Endothelial cell of umbilical vein (primary cell): ENCODE measurements at regions not wholly inside any gene's neighbourhood (a gene's known extent, or its start where the extent isn't known, plus 50 kb on each side); places are given as distances from the start of the nearest gene placed in this dataset.
"Not testable (repeated sequence)": the region's sequence is repeated elsewhere in the genome, so short reads cannot be mapped to it uniquely, and the experiment has no call there.

Source experiments
- EZH2 ChIP-seq: IDR thresholded peaks from 2 replicates; pipeline ENCODE4 v1.6.1; 2012; ENCODE audit warnings: borderline replicate concordance, low read depth, mild to moderate bottlenecking, moderate library complexity, low read length, inconsistent platforms; ENCODE audit not compliant: severe bottlenecking
- FOS ChIP-seq: IDR thresholded peaks from 2 replicates; pipeline ENCODE4 v1.6.1; 2011; ENCODE audit warnings: mild to moderate bottlenecking, low read length, moderate library complexity, borderline replicate concordance; ENCODE audit not compliant: insufficient read depth
- GATA2 ChIP-seq: IDR thresholded peaks from 2 replicates; pipeline ENCODE4 v1.7.0; 2011; ENCODE audit warnings: low read depth, mild to moderate bottlenecking, moderate library complexity, mixed read lengths, low read length; ENCODE audit not compliant: insufficient read length, insufficient read depth
- JUN ChIP-seq: IDR thresholded peaks from 2 replicates; pipeline ENCODE4 v1.6.1; 2011; ENCODE audit warnings: borderline replicate concordance, low read depth; ENCODE audit not compliant: insufficient read length, insufficient read depth
- MYC ChIP-seq: IDR thresholded peaks from one replicate; pipeline ENCODE4 v1.6.1; 2011; ENCODE audit warnings: mild to moderate bottlenecking, low read depth, low read length
- POLR2A ChIP-seq: IDR thresholded peaks from 2 replicates; pipeline ENCODE4 v1.6.1; 2012; ENCODE audit warnings: low read depth, mild to moderate bottlenecking, control low read depth, low read length
- POLR2AphosphoS5 ChIP-seq: IDR thresholded peaks from 2 replicates; pipeline ENCODE4 v1.6.1; 2012; ENCODE audit warnings: low read depth, mild to moderate bottlenecking, control low read depth, low read length, moderate library complexity; ENCODE audit not compliant: insufficient read depth
- TF ChIP-seq, protein P1 (sequence below), 2 donors: IDR thresholded peaks; 1 replicate in 1 of 2; 2 replicates in 1 of 2; pipeline ENCODE4 v1.5.1; 2011; ENCODE audit warnings: low read length in 2 of 2, mild to moderate bottlenecking in 2 of 2, moderate library complexity in 2 of 2, control low read depth in 1 of 2, inconsistent platforms in 1 of 2, low read depth in 1 of 2; ENCODE audit not compliant: insufficient read depth in 1 of 2; ENCODE audit errors: extremely low read depth in 1 of 2
- TF ChIP-seq, protein P2 (sequence below): IDR thresholded peaks from 2 replicates; pipeline ENCODE4 v1.6.1; 2011; ENCODE audit not compliant: insufficient read depth, insufficient read length

DNA sequence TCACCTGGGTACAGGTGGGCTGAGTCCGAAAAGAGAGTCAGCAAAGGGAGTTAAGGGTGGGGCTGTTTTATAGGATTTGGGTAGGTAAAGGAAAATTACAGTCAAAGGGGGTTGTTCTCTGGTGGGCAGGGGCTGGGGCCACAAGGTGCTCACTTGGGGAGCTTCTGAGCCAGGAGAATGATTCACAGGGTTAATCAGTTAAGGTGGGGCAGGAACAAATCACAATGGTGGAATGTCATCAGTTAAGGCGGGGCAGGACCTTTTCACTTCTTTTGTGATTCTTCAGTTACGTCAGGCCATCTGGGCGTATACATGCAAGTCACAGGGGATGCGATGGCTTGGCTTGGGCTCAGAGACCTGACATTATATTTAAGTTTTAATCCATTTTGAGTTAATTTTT lies 179.7 kb upstream of the TRPC7 start:
- not testable (repeated sequence) for TF ChIP-seq POLR2A, JUN, POLR2AphosphoS5, EZH2, MYC, FOS, GATA2
- TF ChIP-seq, protein P1, sequence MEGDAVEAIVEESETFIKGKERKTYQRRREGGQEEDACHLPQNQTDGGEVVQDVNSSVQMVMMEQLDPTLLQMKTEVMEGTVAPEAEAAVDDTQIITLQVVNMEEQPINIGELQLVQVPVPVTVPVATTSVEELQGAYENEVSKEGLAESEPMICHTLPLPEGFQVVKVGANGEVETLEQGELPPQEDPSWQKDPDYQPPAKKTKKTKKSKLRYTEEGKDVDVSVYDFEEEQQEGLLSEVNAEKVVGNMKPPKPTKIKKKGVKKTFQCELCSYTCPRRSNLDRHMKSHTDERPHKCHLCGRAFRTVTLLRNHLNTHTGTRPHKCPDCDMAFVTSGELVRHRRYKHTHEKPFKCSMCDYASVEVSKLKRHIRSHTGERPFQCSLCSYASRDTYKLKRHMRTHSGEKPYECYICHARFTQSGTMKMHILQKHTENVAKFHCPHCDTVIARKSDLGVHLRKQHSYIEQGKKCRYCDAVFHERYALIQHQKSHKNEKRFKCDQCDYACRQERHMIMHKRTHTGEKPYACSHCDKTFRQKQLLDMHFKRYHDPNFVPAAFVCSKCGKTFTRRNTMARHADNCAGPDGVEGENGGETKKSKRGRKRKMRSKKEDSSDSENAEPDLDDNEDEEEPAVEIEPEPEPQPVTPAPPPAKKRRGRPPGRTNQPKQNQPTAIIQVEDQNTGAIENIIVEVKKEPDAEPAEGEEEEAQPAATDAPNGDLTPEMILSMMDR (IDR thresholded peaks at IDR 0.05; ENCODE audit: extremely low read depth in 1 of 2, insufficient read depth in 1 of 2, low read depth in 1 of 2, low read length in 2 of 2) = not testable (repeated sequence)
- TF ChIP-seq, protein P2, sequence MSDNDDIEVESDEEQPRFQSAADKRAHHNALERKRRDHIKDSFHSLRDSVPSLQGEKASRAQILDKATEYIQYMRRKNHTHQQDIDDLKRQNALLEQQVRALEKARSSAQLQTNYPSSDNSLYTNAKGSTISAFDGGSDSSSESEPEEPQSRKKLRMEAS = not testable (repeated sequence)
